IMR-90 (cell line): ENCODE measurements at regions not wholly inside any gene's neighbourhood (a gene's known extent, or its start where the extent isn't known, plus 50 kb on each side); places are given as distances from the start of the nearest gene placed in this dataset.

Source experiments
- ATAC-seq: fragments of 200-7000 bp; cut with Tn5 transposase; 2 replicates; pipeline ENCODE4 v1.9.1; 2020; ENCODE audit warnings: low read depth, mild to moderate bottlenecking, moderate library complexity
- BruUV-seq: library from RNA; stranded (reverse); fragments of 400-500 nt; replicated peaks from 2 replicates; lab custom pipeline; 2021; lab: Mats Ljungman, UMichigan
- CTCF ChIA-PET: fragments of 300-600 bp; formaldehyde crosslinking; extraction: SDS; loops from one replicate; lab custom pipeline; 2021; ENCODE audit warnings: antibody characterized with exemption; lab: Yijun Ruan, JAX
- POLR2A ChIA-PET: fragments of 300-600 bp; sonication (Branson Sonifier 250); formaldehyde crosslinking; loops from one replicate; lab custom pipeline; 2022; ENCODE audit warnings: antibody characterized with exemption; ENCODE audit not compliant: unreplicated experiment; lab: Charles Lee
- DNase-seq: peaks from one replicate; pipeline ENCODE4 v3.0.0; 2013
- H2AFZ ChIP-seq: replicated peaks from 2 replicates; pipeline ENCODE3; 2013; ENCODE audit warnings: low read length, mild to moderate bottlenecking; ENCODE audit not compliant: poor library complexity
- H2AK5ac ChIP-seq: 2 replicates; pipeline ENCODE4 v1.6.1; 2013; ENCODE audit warnings: low read depth, low read length, inconsistent platforms
- H2AK9ac ChIP-seq: replicated peaks from 2 replicates; pipeline ENCODE3; 2013; ENCODE audit warnings: mild to moderate bottlenecking, low read depth, low read length, moderate library complexity; ENCODE audit not compliant: poor library complexity
- H2BK120ac ChIP-seq: 2 replicates; pipeline ENCODE4 v1.6.1; 2013; ENCODE audit warnings: low read depth, low read length, inconsistent platforms
- H2BK15ac ChIP-seq: 3 replicates; pipeline ENCODE4 v1.6.1; 2013; ENCODE audit warnings: low read depth, low read length, inconsistent platforms
- H2BK20ac ChIP-seq: 2 replicates; pipeline ENCODE4 v1.6.1; 2013; ENCODE audit warnings: low read depth, mild to moderate bottlenecking, inconsistent platforms, low read length, moderate library complexity
- H2BK5ac ChIP-seq: 2 replicates; pipeline ENCODE4 v1.6.1; 2013; ENCODE audit warnings: mild to moderate bottlenecking, low read depth, low read length, inconsistent platforms; ENCODE audit not compliant: poor library complexity, severe bottlenecking
- H3K14ac ChIP-seq: replicated peaks from 2 replicates; pipeline ENCODE4 v1.6.1; 2013; ENCODE audit warnings: low read depth, low read length, inconsistent platforms
- H3K18ac ChIP-seq: 2 replicates; pipeline ENCODE4 v1.6.1; 2013; ENCODE audit warnings: low read depth, low read length, control low read depth
- H3K23ac ChIP-seq: 2 replicates; pipeline ENCODE4 v1.6.1; 2013; ENCODE audit warnings: low read depth, low read length, inconsistent platforms
- H3K27ac ChIP-seq: 2 replicates; pipeline ENCODE4 v1.5.1; 2013; ENCODE audit warnings: mild to moderate bottlenecking, control low read depth, low read length; ENCODE audit not compliant: insufficient read depth
- H3K27me3 ChIP-seq: 2 replicates; pipeline ENCODE4 v1.6.1; 2013; ENCODE audit warnings: low read length; ENCODE audit not compliant: control insufficient read depth, insufficient read depth
- H3K36me3 ChIP-seq: 2 replicates; pipeline ENCODE4 v1.6.1; 2013; ENCODE audit warnings: low read length, mixed read lengths; ENCODE audit not compliant: control insufficient read depth, insufficient read depth
- H3K4ac ChIP-seq: 2 replicates; pipeline ENCODE4 v1.6.1; 2013; ENCODE audit warnings: low read depth, low read length, inconsistent platforms
- H3K4me1 ChIP-seq: 2 replicates; pipeline ENCODE4 v1.6.1; 2013; ENCODE audit warnings: low read length, mixed read lengths; ENCODE audit not compliant: control insufficient read depth, insufficient read depth
- H3K4me2 ChIP-seq: 2 replicates; pipeline ENCODE4 v1.6.1; 2013; ENCODE audit warnings: low read depth, mild to moderate bottlenecking, control low read depth, low read length, moderate library complexity
- H3K4me3 ChIP-seq: 2 replicates; pipeline ENCODE4 v1.5.1; 2013; ENCODE audit warnings: low read depth, mild to moderate bottlenecking, control low read depth, low read length, moderate library complexity; ENCODE audit not compliant: insufficient read depth
- H3K56ac ChIP-seq: 2 replicates; pipeline ENCODE4 v1.6.1; 2013; ENCODE audit warnings: low read length, inconsistent platforms; ENCODE audit not compliant: insufficient read depth; ENCODE audit errors: extremely low read depth
- H3K79me1 ChIP-seq, 2 experiments: 2 replicates each; pipeline ENCODE4 v1.6.1; 2013; ENCODE audit warnings: low read length in 2 of 2, inconsistent platforms in 1 of 2, low read depth in 1 of 2
- H3K9ac ChIP-seq: 2 replicates; pipeline ENCODE4 v1.6.1; 2013; ENCODE audit warnings: low read depth, low read length, control low read depth
- H3K9me1 ChIP-seq: 2 replicates; pipeline ENCODE4 v1.6.1; 2013; ENCODE audit warnings: low read length, inconsistent platforms; ENCODE audit not compliant: insufficient read depth
- H3K9me3 ChIP-seq: 2 replicates; pipeline ENCODE4 v1.6.1; 2013; ENCODE audit warnings: low read length; ENCODE audit not compliant: control insufficient read depth, insufficient read depth
- H4K20me1 ChIP-seq: 2 replicates; pipeline ENCODE4 v1.6.1; 2013; ENCODE audit warnings: low read length, inconsistent platforms; ENCODE audit not compliant: insufficient read depth
- H4K5ac ChIP-seq: 2 replicates; pipeline ENCODE4 v1.6.1; 2013; ENCODE audit warnings: mild to moderate bottlenecking, low read depth, low read length, control low read depth
- H4K8ac ChIP-seq, 2 experiments: 2 replicates each; pipeline ENCODE4 v1.6.1; 2013; ENCODE audit warnings: low read depth in 2 of 2, low read length in 2 of 2, control low read depth in 1 of 2, inconsistent platforms in 1 of 2
- H4K91ac ChIP-seq: 2 replicates; pipeline ENCODE4 v1.6.1; 2013; ENCODE audit warnings: low read depth, low read length, inconsistent platforms; ENCODE audit not compliant: insufficient read depth
- BHLHE40 ChIP-seq: fragments of 150-350 bp; IDR thresholded peaks from 2 replicates; pipeline ENCODE4 v1.6.1; 2016; ENCODE audit warnings: mild to moderate bottlenecking, low read depth, low read length
- CEBPB ChIP-seq: IDR thresholded peaks from 2 replicates; pipeline ENCODE4 v1.6.1; 2012; ENCODE audit warnings: low read depth, low read length, improper control_type of control experiment
- CTCF ChIP-seq: conservative IDR thresholded peaks from 2 replicates; pipeline ENCODE4 v1.5.1; 2012; ENCODE audit warnings: mild to moderate bottlenecking, low read depth, low read length, improper control_type of control experiment
- ELK1 ChIP-seq: fragments of 150-350 bp; IDR thresholded peaks from 2 replicates; pipeline ENCODE4 v1.6.1; 2016; ENCODE audit warnings: low read depth, mild to moderate bottlenecking, low read length, moderate library complexity, borderline replicate concordance
- MAZ ChIP-seq: IDR thresholded peaks from 2 replicates; pipeline ENCODE4 v1.6.1; 2012; ENCODE audit warnings: low read depth, mild to moderate bottlenecking, low read length, improper control_type of control experiment, moderate library complexity, borderline replicate concordance
- MXI1 ChIP-seq: IDR thresholded peaks from 2 replicates; pipeline ENCODE4 v1.6.1; 2012; ENCODE audit warnings: low read depth, mild to moderate bottlenecking, low read length, moderate library complexity, borderline replicate concordance
- NFE2L2 ChIP-seq: fragments of 150-350 bp; IDR thresholded peaks from 2 replicates; pipeline ENCODE4 v1.6.1; 2016; ENCODE audit warnings: low read depth, mild to moderate bottlenecking, low read length
- POLR2A ChIP-seq: IDR thresholded peaks from 2 replicates; pipeline ENCODE4 v1.6.1; 2012; ENCODE audit warnings: mild to moderate bottlenecking, low read depth, low read length
- RAD21 ChIP-seq: IDR thresholded peaks from 2 replicates; pipeline ENCODE4 v1.6.1; 2012; ENCODE audit warnings: low read length, improper control_type of control experiment
- RCOR1 ChIP-seq: IDR thresholded peaks from 2 replicates; pipeline ENCODE4 v1.6.1; 2012; ENCODE audit warnings: mild to moderate bottlenecking, low read length, improper control_type of control experiment; ENCODE audit not compliant: insufficient replicate concordance
- RFX5 ChIP-seq: IDR thresholded peaks from 2 replicates; pipeline ENCODE4 v1.8.0; 2012; ENCODE audit warnings: low read depth, mild to moderate bottlenecking, low read length, moderate library complexity
- SMC3 ChIP-seq: fragments of 150-350 bp; IDR thresholded peaks from 2 replicates; pipeline ENCODE4 v1.6.1; 2016; ENCODE audit warnings: low read depth, mild to moderate bottlenecking, antibody characterized with exemption, low read length, moderate library complexity
- dilution Hi-C: fragments of 300-500 bp; cut with HindIII; formaldehyde crosslinking; loops from one replicate; pipeline ENCODE4 v1.14.3; 2018; ENCODE audit warnings: low sequenced_read_pairs; ENCODE audit not compliant: unreplicated experiment
- in situ Hi-C: fragments of 300-500 bp; cut with MboI; formaldehyde crosslinking; loops from 3 replicates; pipeline ENCODE4 v1.14.3; 2019; ENCODE audit warnings: low sequenced_read_pairs, inconsistent platforms, mixed read lengths
- intact Hi-C: fragments of 100-400 bp; cut with micrococcal nuclease; formaldehyde crosslinking; loops from 2 replicates; pipeline ENCODE4 v1.10.0; 2022

GRCh38 chr7:84532196-84532595, 337.6 kb upstream of the SEMA3A start:
- Histone ChIP-seq H2BK120ac (no peak overlapping the region), H3K4me3 (no peak overlapping the region), H3K4ac (no peak overlapping the region), H3K4me2 (no peak overlapping the region), H3K9me3 (no peaks in the 10 kb centered on the region), H2BK5ac (no peak overlapping the region), H3K23ac (no peak overlapping the region), H3K56ac (no peak overlapping the region), H3K27ac (no peak overlapping the region), H3K18ac (no peak overlapping the region; the same call in 1 of the 2 replicates), H3K36me3 (no peaks in the 10 kb centered on the region), H2BK15ac (no peak overlapping the region), H3K9ac (no peak overlapping the region), H2AK9ac (no peak overlapping the region), H3K79me1 (no peaks in the 10 kb centered on the region), H3K14ac (no peak overlapping the region), H2AK5ac (no peak overlapping the region), H4K91ac (no peak overlapping the region), H2BK20ac (no peak overlapping the region), H4K5ac (no peak overlapping the region), H4K20me1 (no peaks in the 10 kb centered on the region), H3K9me1 (0 out of 2 replicates have a peak, but pooled peaks cover 3% of the 10 kb centered on the region), H3K27me3 (no peaks in the 10 kb centered on the region), H2AFZ (no peak overlapping the region), H3K4me1 (0 out of 2 replicates have a peak, but pooled peaks cover 5% of the 10 kb centered on the region), H4K8ac (no peak overlapping the region; a peak in 1 of 4 replicates)
- TF ChIP-seq CEBPB (no peak), CTCF (no peak), BHLHE40 (no peak), RCOR1 (no peak), POLR2A (no peak), MAZ (no peak), SMC3 (no peak), ELK1 (no peak), RAD21 (no peak), NFE2L2 (no peak), RFX5 (no peak), MXI1 (no peak)
- no peak for DNase-seq
- ChIA-PET CTCF (interaction anchor here (0.6 kb wide), 1 partner anchor 275 kb away, joined by 3 read pairs; no protein-coding TSS in a partner anchor), POLR2A (no interaction called here)
- dilution Hi-C loops (no loop called here), intact Hi-C loops (no loop called here), in situ Hi-C loops (no loop called here)
- no TSS peak for BruUV-seq
- no peak for ATAC-seq
